Lung (tissue), 11 donors: ENCODE measurements at regions not wholly inside any gene's neighbourhood (a gene's known extent, or its start where the extent isn't known, plus 50 kb on each side); places are given as distances from the start of the nearest gene placed in this dataset.

Experiments
- ATAC-seq: fragments of 200-7000 bp; cut with Tn5 transposase; one replicate; pipeline ENCODE4 v1.9.1; 2020; ENCODE audit warnings: moderate number of reproducible peaks; ENCODE audit not compliant: insufficient read depth, low FRiP score
- DNase-seq, 3 donors: peaks; one replicate each; pipeline ENCODE4 v3.0.0-alpha.2; 2013 to 2017
- H3K27ac ChIP-seq, 2 donors: one replicate each; pipeline ENCODE4 v1.5.1; 2013; ENCODE audit warnings: mild to moderate bottlenecking in 2 of 2, moderate library complexity in 2 of 2, control low read depth in 1 of 2, inconsistent platforms in 1 of 2, low read depth in 1 of 2, low read length in 1 of 2
- H3K27me3 ChIP-seq, 3 donors: one replicate each; pipeline ENCODE4 v1.5.1; 2013; ENCODE audit warnings: low read length in 2 of 3; ENCODE audit not compliant: control insufficient read depth in 3 of 3, insufficient read depth in 3 of 3
- H3K36me3 ChIP-seq, 4 donors: one replicate each; pipeline ENCODE4 v1.5.1; 2013; ENCODE audit warnings: low read length in 4 of 4, mild to moderate bottlenecking in 1 of 4, moderate library complexity in 1 of 4; ENCODE audit not compliant: control insufficient read depth in 4 of 4, insufficient read depth in 4 of 4
- H3K4me1 ChIP-seq, 5 donors: one replicate each; pipeline ENCODE4 v1.5.1; 2013; ENCODE audit warnings: low read length in 5 of 5, mild to moderate bottlenecking in 2 of 5, moderate library complexity in 1 of 5; ENCODE audit not compliant: control insufficient read depth in 5 of 5, insufficient read depth in 5 of 5
- H3K4me3 ChIP-seq: one replicate; pipeline ENCODE4 v1.5.1; 2013; ENCODE audit warnings: mild to moderate bottlenecking, control low read depth, moderate library complexity
- H3K9ac ChIP-seq, 2 donors: one replicate each; pipeline ENCODE4 v1.5.1; 2013; ENCODE audit warnings: low read length in 2 of 2, control low read depth in 1 of 2; ENCODE audit not compliant: insufficient read depth in 1 of 2
- H3K9me3 ChIP-seq, 4 donors: one replicate each; pipeline ENCODE4 v1.5.1; 2013; ENCODE audit warnings: low read length in 3 of 4, mild to moderate bottlenecking in 1 of 4, moderate library complexity in 1 of 4; ENCODE audit not compliant: control insufficient read depth in 4 of 4, insufficient read depth in 3 of 4
- WGBS, 2 donors: extraction: QIAGEN DNeasy Blood & Tissue Kit; methylation state at CpG; one replicate each; pipeline ENCODE4 v1.1.7; 2013; 5-methylcytosine and 5-hydroxymethylcytosine counted together
- TF ChIP-seq, protein P1 (sequence below): IDR thresholded peaks from 2 replicates; pipeline ENCODE4 v1.5.1; 2012; ENCODE audit warnings: mild to moderate bottlenecking; ENCODE audit errors: control extremely low read depth, extremely low read depth
- donor health status: control.
- donor health status: control.
- donor health status: Bipolar disorder and iron deficiency.
- donor health status: healthy.
- donor health status: DM: yes; HTN: yes; CAD: no.

GRCh38 chr14:89635615-89636014 lies 218.6 kb upstream of the FOXN3 start:
- no peak overlapping the region for H3K27ac ChIP-seq
- H3K9me3 ChIP-seq: no peaks in the 10 kb centered on the region
- H3K9ac ChIP-seq: no peak overlapping the region
- DNase-seq (no peak), ATAC-seq (no peak)
- no peak overlapping the region for H3K4me3 ChIP-seq
- no peaks in the 10 kb centered on the region for H3K36me3 ChIP-seq
- H3K27me3 ChIP-seq: no peaks in the 10 kb centered on the region
- peaks cover 0 to 3% (median 0%) of the 10 kb centered on the region in 5 donors for H3K4me1 ChIP-seq
- 92 to 96% methylated on average over 8 of the region's 8 CpGs for WGBS, 2 donors
- TF ChIP-seq, protein P1, sequence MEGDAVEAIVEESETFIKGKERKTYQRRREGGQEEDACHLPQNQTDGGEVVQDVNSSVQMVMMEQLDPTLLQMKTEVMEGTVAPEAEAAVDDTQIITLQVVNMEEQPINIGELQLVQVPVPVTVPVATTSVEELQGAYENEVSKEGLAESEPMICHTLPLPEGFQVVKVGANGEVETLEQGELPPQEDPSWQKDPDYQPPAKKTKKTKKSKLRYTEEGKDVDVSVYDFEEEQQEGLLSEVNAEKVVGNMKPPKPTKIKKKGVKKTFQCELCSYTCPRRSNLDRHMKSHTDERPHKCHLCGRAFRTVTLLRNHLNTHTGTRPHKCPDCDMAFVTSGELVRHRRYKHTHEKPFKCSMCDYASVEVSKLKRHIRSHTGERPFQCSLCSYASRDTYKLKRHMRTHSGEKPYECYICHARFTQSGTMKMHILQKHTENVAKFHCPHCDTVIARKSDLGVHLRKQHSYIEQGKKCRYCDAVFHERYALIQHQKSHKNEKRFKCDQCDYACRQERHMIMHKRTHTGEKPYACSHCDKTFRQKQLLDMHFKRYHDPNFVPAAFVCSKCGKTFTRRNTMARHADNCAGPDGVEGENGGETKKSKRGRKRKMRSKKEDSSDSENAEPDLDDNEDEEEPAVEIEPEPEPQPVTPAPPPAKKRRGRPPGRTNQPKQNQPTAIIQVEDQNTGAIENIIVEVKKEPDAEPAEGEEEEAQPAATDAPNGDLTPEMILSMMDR: no peak

- no peaks in the 10 kb centered on the region for H3K9me3 ChIP-seq
- no peak overlapping the region for H3K4me3 ChIP-seq
- H3K27ac ChIP-seq: no peak overlapping the region
- WGBS, 2 donors: 95 to 100% methylated on average over 1 of the region's 1 CpG
- no peak for ATAC-seq
- H3K9ac ChIP-seq: no peak overlapping the region
- TF ChIP-seq, protein P1: no peak
- no peak for DNase-seq
- H3K27me3 ChIP-seq: no peaks in the 10 kb centered on the region
- peaks cover 0 to 3% (median 0%) of the 10 kb centered on the region in 5 donors for H3K4me1 ChIP-seq
- no peaks in the 10 kb centered on the region for H3K36me3 ChIP-seq
Measured at GRCh38 chr14:89634037-89634436, 217.0 kb upstream of the FOXN3 start.

- WGBS, 2 donors: 95% methylated on average over 7 of the region's 7 CpGs
- ATAC-seq: no peak
Measured at GRCh38 chr14:89630101-89630829, 213.2 kb upstream of the FOXN3 start.

More at GRCh38 chr14:89630101-89630829, 213.2 kb upstream of the FOXN3 start:
- Histone ChIP-seq H3K9me3 (no peaks in the 10 kb centered on the region), H3K9ac (no peak overlapping the region), H3K27me3 (no peaks in the 10 kb centered on the region), H3K4me1 (peaks cover 0 to 7% (median 3%) of the 10 kb centered on the region in 5 donors), H3K36me3 (no peaks in the 10 kb centered on the region), H3K4me3 (no peak overlapping the region), H3K27ac (no peak overlapping the region)
- DNase-seq: no peak
- TF ChIP-seq, protein P1: no peak
